ENCODE measurements at regions not wholly inside any gene's neighbourhood (a gene's known extent, or its start where the extent isn't known, plus 50 kb on each side); places are given as distances from the start of the nearest gene placed in this dataset.

DNA sequence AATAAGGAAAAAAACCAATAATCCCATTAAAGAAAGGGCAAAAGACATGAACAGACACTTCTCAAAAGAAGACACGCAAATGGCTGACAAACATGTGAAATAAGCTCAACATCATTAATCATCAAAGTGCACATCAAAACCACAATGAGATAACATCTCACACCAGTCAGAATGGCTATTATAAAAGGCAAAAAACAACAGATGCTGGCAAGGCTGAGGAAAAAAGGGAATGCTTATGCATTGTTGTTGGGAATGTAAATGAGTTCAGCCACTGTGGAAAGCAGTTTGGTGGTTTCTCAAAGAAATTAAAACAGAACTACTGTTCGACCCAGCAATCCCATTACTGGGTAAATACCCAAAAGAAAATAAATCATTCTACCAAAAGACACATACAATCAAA is 285.6 kb downstream of the NR4A2 start:
- no peak overlapping the region for H3K9ac ChIP-seq (ENCODE audit: low read length)
- no CpG with 5 or more reads among the region's 2 CpGs for WGBS (ENCODE audit: insufficient coverage)
- no peak overlapping the region for H3K4me2 ChIP-seq (replicated peaks; ENCODE audit: low read depth, low read length, poor library complexity, severe bottlenecking)
- H3K27me3 Mint-ChIP-seq: no peaks in the 10 kb centered on the region
- H3K4me3 Mint-ChIP-seq: no peak overlapping the region
- CTCF ChIA-PET: no interaction called here
- H3K27ac Mint-ChIP-seq: no peak overlapping the region
- POLR2A ChIA-PET: no interaction called here
- TF ChIP-seq, protein P1, sequence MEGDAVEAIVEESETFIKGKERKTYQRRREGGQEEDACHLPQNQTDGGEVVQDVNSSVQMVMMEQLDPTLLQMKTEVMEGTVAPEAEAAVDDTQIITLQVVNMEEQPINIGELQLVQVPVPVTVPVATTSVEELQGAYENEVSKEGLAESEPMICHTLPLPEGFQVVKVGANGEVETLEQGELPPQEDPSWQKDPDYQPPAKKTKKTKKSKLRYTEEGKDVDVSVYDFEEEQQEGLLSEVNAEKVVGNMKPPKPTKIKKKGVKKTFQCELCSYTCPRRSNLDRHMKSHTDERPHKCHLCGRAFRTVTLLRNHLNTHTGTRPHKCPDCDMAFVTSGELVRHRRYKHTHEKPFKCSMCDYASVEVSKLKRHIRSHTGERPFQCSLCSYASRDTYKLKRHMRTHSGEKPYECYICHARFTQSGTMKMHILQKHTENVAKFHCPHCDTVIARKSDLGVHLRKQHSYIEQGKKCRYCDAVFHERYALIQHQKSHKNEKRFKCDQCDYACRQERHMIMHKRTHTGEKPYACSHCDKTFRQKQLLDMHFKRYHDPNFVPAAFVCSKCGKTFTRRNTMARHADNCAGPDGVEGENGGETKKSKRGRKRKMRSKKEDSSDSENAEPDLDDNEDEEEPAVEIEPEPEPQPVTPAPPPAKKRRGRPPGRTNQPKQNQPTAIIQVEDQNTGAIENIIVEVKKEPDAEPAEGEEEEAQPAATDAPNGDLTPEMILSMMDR (IDR thresholded peaks at IDR 0.05): no peak
- TF ChIP-seq EZH2 (IDR thresholded peaks at IDR 0.05; ENCODE audit: borderline replicate concordance, insufficient read depth, low read depth, low read length, poor library complexity, severe bottlenecking): no peak
- H3K4me3 ChIP-seq (ENCODE audit: control extremely low read depth in 1 of 5, extremely low read depth in 1 of 5, insufficient read depth in 1 of 5, low read depth in 2 of 5, low read length in 4 of 5): no peak overlapping the region
- H3K4me1 ChIP-seq (ENCODE audit: control insufficient read depth in 2 of 2, insufficient read depth in 2 of 2, low read length in 2 of 2): no peaks in the 10 kb centered on the region
- intact Hi-C loops (cut with micrococcal nuclease): no loop called here
- H3K27me3 ChIP-seq (replicated peaks in 1 of 4; ENCODE audit: control extremely low read depth in 1 of 4, control insufficient read depth in 3 of 4, insufficient read depth in 4 of 4, low read length in 3 of 4): no peaks in the 10 kb centered on the region
- no peak overlapping the region for H2AFZ ChIP-seq (ENCODE audit: insufficient read depth, low read depth, low read length, poor library complexity, severe bottlenecking)
- H3K9me3 Mint-ChIP-seq (ENCODE audit: insufficient read depth): peaks cover 4% of the 10 kb centered on the region
- peaks cover 0 to 7% (median 0%) of the 10 kb centered on the region in 3 donors for H3K9me3 ChIP-seq (ENCODE audit: control extremely low read depth in 1 of 3, control insufficient read depth in 2 of 3, insufficient read depth in 1 of 3, low read length in 2 of 3)
- ATAC-seq (ENCODE audit: low read depth) (no peak), DNase-seq (no peak)
- no peaks in the 10 kb centered on the region for H3K36me3 ChIP-seq (replicated peaks in 1 of 2; ENCODE audit: control extremely low read depth in 1 of 2, control insufficient read depth in 1 of 2, extremely low read depth in 1 of 2, insufficient read depth in 2 of 2, low read length in 1 of 2)
- no peak overlapping the region for H3K27ac ChIP-seq (ENCODE audit: low read length in 2 of 2)
- no peaks in the 10 kb centered on the region for H3K79me2 ChIP-seq (ENCODE audit: control insufficient read depth, insufficient read depth, low read length)
- H3K4me1 Mint-ChIP-seq: no peaks in the 10 kb centered on the region
- no peaks in the 10 kb centered on the region for H4K20me1 ChIP-seq (ENCODE audit: control insufficient read depth, insufficient read depth, low read length, poor library complexity, severe bottlenecking)

DNA sequence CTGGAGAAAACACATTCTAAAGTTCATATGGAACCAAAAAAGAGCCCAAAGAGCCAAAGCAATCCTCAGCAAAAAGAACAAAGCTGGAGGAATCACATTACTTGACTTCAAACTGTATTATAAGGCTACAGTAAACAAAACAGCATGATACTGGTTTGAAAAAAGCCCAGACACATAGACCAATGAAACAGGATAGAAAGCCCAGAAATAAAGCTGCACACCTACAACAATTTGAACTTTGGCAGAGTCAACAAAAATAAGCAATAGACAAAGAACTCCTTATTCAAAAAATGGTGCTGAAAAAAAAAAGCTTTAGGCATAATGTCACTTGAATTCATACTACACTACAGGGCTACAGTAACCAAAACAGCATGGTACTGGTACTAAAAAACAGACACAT is 289.6 kb downstream of the NR4A2 start:
- H3K4me1 ChIP-seq (ENCODE audit: control insufficient read depth in 2 of 2, insufficient read depth in 2 of 2, low read length in 2 of 2): no peaks in the 10 kb centered on the region
- ChIA-PET CTCF (no interaction called here), POLR2A (no interaction called here)
- Mint-ChIP-seq H3K4me3 (no peak overlapping the region), H3K9me3 (ENCODE audit: insufficient read depth) (peaks cover 4% of the 10 kb centered on the region), H3K27me3 (no peaks in the 10 kb centered on the region), H3K27ac (no peak overlapping the region), H3K4me1 (no peaks in the 10 kb centered on the region)
- no peaks in the 10 kb centered on the region for H3K79me2 ChIP-seq (ENCODE audit: control insufficient read depth, insufficient read depth, low read length)
- TF ChIP-seq EZH2 (IDR thresholded peaks at IDR 0.05; ENCODE audit: borderline replicate concordance, insufficient read depth, low read depth, low read length, poor library complexity, severe bottlenecking): no peak
- TF ChIP-seq, protein P1 (IDR thresholded peaks at IDR 0.05): no peak
- ATAC-seq (ENCODE audit: low read depth) (no peak), DNase-seq (no peak)
- no peak overlapping the region for H2AFZ ChIP-seq (ENCODE audit: insufficient read depth, low read depth, low read length, poor library complexity, severe bottlenecking)
- peaks cover 0 to 7% (median 0%) of the 10 kb centered on the region in 3 donors for H3K9me3 ChIP-seq (ENCODE audit: control extremely low read depth in 1 of 3, control insufficient read depth in 2 of 3, insufficient read depth in 1 of 3, low read length in 2 of 3)
- H3K27ac ChIP-seq (ENCODE audit: low read length in 2 of 2): no peak overlapping the region
- H3K4me3 ChIP-seq (ENCODE audit: control extremely low read depth in 1 of 5, extremely low read depth in 1 of 5, insufficient read depth in 1 of 5, low read depth in 2 of 5, low read length in 4 of 5): no peak overlapping the region
- H3K36me3 ChIP-seq (replicated peaks in 1 of 2; ENCODE audit: control extremely low read depth in 1 of 2, control insufficient read depth in 1 of 2, extremely low read depth in 1 of 2, insufficient read depth in 2 of 2, low read length in 1 of 2): no peaks in the 10 kb centered on the region
- no peak overlapping the region for H3K4me2 ChIP-seq (replicated peaks; ENCODE audit: low read depth, low read length, poor library complexity, severe bottlenecking)
- no peaks in the 10 kb centered on the region for H3K27me3 ChIP-seq (replicated peaks in 1 of 4; ENCODE audit: control extremely low read depth in 1 of 4, control insufficient read depth in 3 of 4, insufficient read depth in 4 of 4, low read length in 3 of 4)
- H3K9ac ChIP-seq (ENCODE audit: low read length): no peak overlapping the region
- intact Hi-C loops (cut with micrococcal nuclease): no loop called here
- no peaks in the 10 kb centered on the region for H4K20me1 ChIP-seq (ENCODE audit: control insufficient read depth, insufficient read depth, low read length, poor library complexity, severe bottlenecking)

Measured in B cell (primary cell).